ENCODE measurements at regions not wholly inside any gene's neighbourhood (a gene's known extent, or its start where the extent isn't known, plus 50 kb on each side); places are given as distances from the start of the nearest gene placed in this dataset.

GRCh38 chr1:242629396-242629795 lies 104.9 kb upstream of the PLD5 start:
- Histone ChIP-seq H2AFZ (ENCODE audit: insufficient read depth, low read depth, low read length, poor library complexity, severe bottlenecking) (no peak overlapping the region), H3K4me3 (replicated peaks in 1 of 3; ENCODE audit: low read depth in 2 of 3, low read length in 3 of 3) (no peak overlapping the region), H4K20me1 (ENCODE audit: insufficient read depth, low read length) (no peaks in the 10 kb centered on the region), H3K4me2 (replicated peaks; ENCODE audit: extremely low read depth, low read length, poor library complexity, severe bottlenecking) (no peak overlapping the region), H3K9me3 (replicated peaks in 1 of 2; ENCODE audit: control insufficient read depth in 1 of 2, insufficient read depth in 1 of 2, low read length in 2 of 2) (peaks cover 6 to 8% of the 10 kb centered on the region in 2 donors), H3K27me3 (ENCODE audit: control insufficient read depth in 2 of 2, insufficient read depth in 2 of 2, low read length in 2 of 2) (no peaks in the 10 kb centered on the region), H3K36me3 (replicated peaks in 1 of 2; ENCODE audit: control insufficient read depth in 1 of 2, insufficient read depth in 2 of 2, low read length in 2 of 2) (no peaks in the 10 kb centered on the region), H3K9ac (ENCODE audit: insufficient read depth, low read length, poor library complexity, severe bottlenecking) (no peak overlapping the region), H3K27ac (ENCODE audit: low read depth in 1 of 2, low read length in 2 of 2) (no peak overlapping the region), H3K4me1 (ENCODE audit: control insufficient read depth in 1 of 2, insufficient read depth in 2 of 2, low read length in 2 of 2) (no peaks in the 10 kb centered on the region), H3K79me2 (ENCODE audit: insufficient read depth, low read length) (no peaks in the 10 kb centered on the region)
- Mint-ChIP-seq H3K27ac (no peak overlapping the region), H3K4me3 (no peak overlapping the region), H3K9me3 (peaks cover 3 to 19% (median 13%) of the 10 kb centered on the region in 7 donors), H3K27me3 (ENCODE audit: low read depth in 3 of 3) (peaks cover 0 to 2% (median 2%) of the 10 kb centered on the region in 3 donors), H3K36me3 (no peaks in the 10 kb centered on the region), H3K4me1 (no peaks in the 10 kb centered on the region)
- intact Hi-C loops (cut with micrococcal nuclease): no loop called here
- TF ChIP-seq CTCF (IDR thresholded peaks at IDR 0.05): no peak
- no peak for DNase-seq
- WGBS (ENCODE audit: insufficient coverage): 60% methylated on average over 1 of the region's 3 CpGs

- 85% methylated on average over 4 of the region's 5 CpGs for WGBS (ENCODE audit: insufficient coverage)
- H3K27ac Mint-ChIP-seq: no peak overlapping the region
- DNase-seq: no peak
- peaks cover 4 to 18% (median 9%) of the 10 kb centered on the region in 7 donors for H3K9me3 Mint-ChIP-seq
- H3K36me3 Mint-ChIP-seq: no peaks in the 10 kb centered on the region
- no peak overlapping the region for H3K27ac ChIP-seq (ENCODE audit: low read depth in 1 of 2, low read length in 2 of 2)
- H3K79me2 ChIP-seq (ENCODE audit: insufficient read depth, low read length): no peaks in the 10 kb centered on the region
- TF ChIP-seq CTCF (IDR thresholded peaks at IDR 0.05): no peak
- no peaks in the 10 kb centered on the region for H3K4me1 Mint-ChIP-seq
- no peaks in the 10 kb centered on the region for H3K4me1 ChIP-seq (ENCODE audit: control insufficient read depth in 1 of 2, insufficient read depth in 2 of 2, low read length in 2 of 2)
- H3K27me3 ChIP-seq (ENCODE audit: control insufficient read depth in 2 of 2, insufficient read depth in 2 of 2, low read length in 2 of 2): no peaks in the 10 kb centered on the region
- intact Hi-C loops (cut with micrococcal nuclease): no loop called here
- H3K4me3 Mint-ChIP-seq: no peak overlapping the region
- H4K20me1 ChIP-seq (ENCODE audit: insufficient read depth, low read length): no peaks in the 10 kb centered on the region
- H3K9ac ChIP-seq (ENCODE audit: insufficient read depth, low read length, poor library complexity, severe bottlenecking): no peak overlapping the region
- no peak overlapping the region for H3K4me3 ChIP-seq (replicated peaks in 1 of 3; ENCODE audit: low read depth in 2 of 3, low read length in 3 of 3)
- no peak overlapping the region for H3K4me2 ChIP-seq (replicated peaks; ENCODE audit: extremely low read depth, low read length, poor library complexity, severe bottlenecking)
- peaks cover 0 to 4% of the 10 kb centered on the region in 2 donors for H3K9me3 ChIP-seq (replicated peaks in 1 of 2; ENCODE audit: control insufficient read depth in 1 of 2, insufficient read depth in 1 of 2, low read length in 2 of 2)
- H2AFZ ChIP-seq (ENCODE audit: insufficient read depth, low read depth, low read length, poor library complexity, severe bottlenecking): no peak overlapping the region
- H3K36me3 ChIP-seq (replicated peaks in 1 of 2; ENCODE audit: control insufficient read depth in 1 of 2, insufficient read depth in 2 of 2, low read length in 2 of 2): no peaks in the 10 kb centered on the region
- peaks cover 0 to 2% (median 0%) of the 10 kb centered on the region in 3 donors for H3K27me3 Mint-ChIP-seq (ENCODE audit: low read depth in 3 of 3)
Measured at GRCh38 chr1:242623756-242624155, 99.3 kb upstream of the PLD5 start.

All from CD14-positive monocyte (primary cell).